ENCODE measurements at regions not wholly inside any gene's neighbourhood (a gene's known extent, or its start where the extent isn't known, plus 50 kb on each side); places are given as distances from the start of the nearest gene placed in this dataset.

DNA sequence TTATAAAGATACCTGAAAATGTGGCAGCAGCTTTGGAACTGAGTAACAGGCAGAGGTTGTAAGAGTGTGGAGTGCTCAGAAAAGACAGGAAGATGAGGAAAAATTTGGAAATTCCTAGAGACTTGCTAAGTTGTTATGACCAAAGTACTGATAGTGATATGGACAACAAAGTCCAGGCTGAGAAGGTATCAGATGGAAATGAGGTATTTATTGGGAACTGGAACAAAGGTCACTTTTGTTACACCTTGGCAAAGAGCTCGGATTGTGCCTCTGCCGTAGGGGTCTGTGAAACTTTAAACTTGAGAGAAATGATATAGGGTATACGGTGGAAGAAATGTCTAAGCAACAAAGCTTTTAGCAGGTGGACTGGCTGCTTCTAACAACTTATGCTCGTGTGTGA is 419.9 kb downstream of the PCDH17 start:
- TF ChIP-seq, protein P1, sequence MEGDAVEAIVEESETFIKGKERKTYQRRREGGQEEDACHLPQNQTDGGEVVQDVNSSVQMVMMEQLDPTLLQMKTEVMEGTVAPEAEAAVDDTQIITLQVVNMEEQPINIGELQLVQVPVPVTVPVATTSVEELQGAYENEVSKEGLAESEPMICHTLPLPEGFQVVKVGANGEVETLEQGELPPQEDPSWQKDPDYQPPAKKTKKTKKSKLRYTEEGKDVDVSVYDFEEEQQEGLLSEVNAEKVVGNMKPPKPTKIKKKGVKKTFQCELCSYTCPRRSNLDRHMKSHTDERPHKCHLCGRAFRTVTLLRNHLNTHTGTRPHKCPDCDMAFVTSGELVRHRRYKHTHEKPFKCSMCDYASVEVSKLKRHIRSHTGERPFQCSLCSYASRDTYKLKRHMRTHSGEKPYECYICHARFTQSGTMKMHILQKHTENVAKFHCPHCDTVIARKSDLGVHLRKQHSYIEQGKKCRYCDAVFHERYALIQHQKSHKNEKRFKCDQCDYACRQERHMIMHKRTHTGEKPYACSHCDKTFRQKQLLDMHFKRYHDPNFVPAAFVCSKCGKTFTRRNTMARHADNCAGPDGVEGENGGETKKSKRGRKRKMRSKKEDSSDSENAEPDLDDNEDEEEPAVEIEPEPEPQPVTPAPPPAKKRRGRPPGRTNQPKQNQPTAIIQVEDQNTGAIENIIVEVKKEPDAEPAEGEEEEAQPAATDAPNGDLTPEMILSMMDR (IDR thresholded peaks at IDR 0.05) = no peak
- Histone ChIP-seq H3K36me3 (ENCODE audit: control insufficient read depth, insufficient read depth, low read length) (no peaks in the 10 kb centered on the region), H3K4me1 (ENCODE audit: control insufficient read depth, insufficient read depth, low read length) (no peaks in the 10 kb centered on the region), H3K27ac (ENCODE audit: low read length) (no peak overlapping the region), H3K27me3 (ENCODE audit: control insufficient read depth, insufficient read depth, low read length) (no peaks in the 10 kb centered on the region), H3K4me3 (ENCODE audit: low read length) (no peak overlapping the region), H3K9me3 (ENCODE audit: control insufficient read depth, insufficient read depth, low read length) (no peaks in the 10 kb centered on the region)
- H3K4me3 Mint-ChIP-seq = no peak overlapping the region
- H3K27ac Mint-ChIP-seq = no peak overlapping the region
- DNase-seq (no peak), ATAC-seq (no peak)
- H3K27me3 Mint-ChIP-seq (ENCODE audit: low read depth in 2 of 2) = no peaks in the 10 kb centered on the region
- WGBS (ENCODE audit: insufficient coverage) = 75% methylated on average over 4 of the region's 4 CpGs
- H3K4me1 Mint-ChIP-seq = no peaks in the 10 kb centered on the region
- intact Hi-C loops (cut with micrococcal nuclease) = no loop called here
- no peaks in the 10 kb centered on the region for H3K36me3 Mint-ChIP-seq
- peaks cover 13 to 21% of the 10 kb centered on the region in 2 donors for H3K9me3 Mint-ChIP-seq

DNA sequence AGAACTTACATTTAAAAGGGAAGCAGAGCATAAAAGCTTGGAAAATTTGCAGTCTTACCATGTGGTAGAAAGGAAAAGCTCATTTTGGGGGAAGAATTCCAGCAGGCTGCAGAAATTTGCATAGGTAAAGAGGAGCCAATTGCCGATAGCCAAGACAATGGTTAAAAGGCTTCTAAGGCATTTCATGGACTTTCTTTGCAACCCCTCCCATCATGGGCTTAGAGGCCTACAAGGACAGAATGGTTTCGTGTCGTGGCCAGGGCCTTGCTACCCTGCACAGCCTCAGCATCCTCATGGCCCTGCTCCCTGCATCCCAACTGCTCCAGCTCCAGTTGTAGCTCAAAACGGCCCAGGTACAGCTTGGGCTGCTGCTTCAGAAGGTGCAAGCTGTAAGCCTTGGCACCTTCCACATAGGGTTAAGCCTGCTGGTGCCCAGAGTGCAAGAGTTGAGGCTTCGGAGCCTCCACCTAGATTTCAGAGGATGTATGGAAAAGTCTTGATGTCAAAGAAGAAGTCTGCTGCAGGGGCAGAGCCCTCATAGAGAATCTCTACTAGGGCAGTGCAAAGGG is 420.3 kb downstream of the PCDH17 start:
- WGBS (ENCODE audit: insufficient coverage) = 68% methylated on average over 5 of the region's 5 CpGs
- H3K36me3 ChIP-seq (ENCODE audit: control insufficient read depth, insufficient read depth, low read length) = no peaks in the 10 kb centered on the region
- H3K4me3 ChIP-seq (ENCODE audit: low read length) = no peak overlapping the region
- no peak overlapping the region for H3K27ac ChIP-seq (ENCODE audit: low read length)
- no peak overlapping the region for H3K4me3 Mint-ChIP-seq
- no peaks in the 10 kb centered on the region for H3K27me3 Mint-ChIP-seq (ENCODE audit: low read depth in 2 of 2)
- TF ChIP-seq, protein P1 (IDR thresholded peaks at IDR 0.05) = no peak
- no peak for ATAC-seq
- peaks cover 13 to 21% of the 10 kb centered on the region in 2 donors for H3K9me3 Mint-ChIP-seq
- intact Hi-C loops (cut with micrococcal nuclease) = no loop called here
- no peaks in the 10 kb centered on the region for H3K9me3 ChIP-seq (ENCODE audit: control insufficient read depth, insufficient read depth, low read length)
- no peak overlapping the region for H3K27ac Mint-ChIP-seq
- no peak for DNase-seq
- H3K27me3 ChIP-seq (ENCODE audit: control insufficient read depth, insufficient read depth, low read length) = no peaks in the 10 kb centered on the region
- no peaks in the 10 kb centered on the region for H3K4me1 Mint-ChIP-seq
- no peaks in the 10 kb centered on the region for H3K36me3 Mint-ChIP-seq
- H3K4me1 ChIP-seq (ENCODE audit: control insufficient read depth, insufficient read depth, low read length) = no peaks in the 10 kb centered on the region

DNA sequence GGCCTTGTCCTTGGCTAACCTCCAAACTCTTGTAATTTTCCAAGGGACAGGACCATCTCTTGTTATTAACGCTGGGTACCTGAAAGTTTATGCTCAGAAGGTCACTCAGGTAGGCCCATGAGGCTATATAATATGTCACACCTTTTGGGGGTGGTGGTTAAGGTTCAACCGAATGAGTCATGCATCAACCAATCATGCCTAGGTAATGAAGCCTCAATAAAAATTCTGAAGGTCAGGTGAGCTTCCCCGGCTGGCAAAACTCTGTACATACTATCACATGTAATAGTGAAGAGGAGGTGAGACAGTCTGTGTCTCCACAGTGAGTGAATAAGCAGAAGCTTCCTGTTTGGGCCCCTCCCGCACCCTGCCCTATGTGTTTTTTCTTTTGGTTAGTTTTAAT is 424.9 kb downstream of the PCDH17 start:
- H3K4me3 Mint-ChIP-seq = no peak overlapping the region
- intact Hi-C loops (cut with micrococcal nuclease) = no loop called here
- no peaks in the 10 kb centered on the region for H3K36me3 Mint-ChIP-seq
- no peak overlapping the region for H3K4me3 ChIP-seq (ENCODE audit: low read length)
- H3K27ac ChIP-seq (ENCODE audit: low read length) = no peak overlapping the region
- ATAC-seq = no peak
- WGBS (ENCODE audit: insufficient coverage) = 92% methylated on average over 2 of the region's 4 CpGs
- no peak overlapping the region for H3K27ac Mint-ChIP-seq
- no peaks in the 10 kb centered on the region for H3K27me3 Mint-ChIP-seq (ENCODE audit: low read depth in 2 of 2)
- TF ChIP-seq, protein P1 (IDR thresholded peaks at IDR 0.05) = no peak
- no peaks in the 10 kb centered on the region for H3K9me3 ChIP-seq (ENCODE audit: control insufficient read depth, insufficient read depth, low read length)
- H3K27me3 ChIP-seq (ENCODE audit: control insufficient read depth, insufficient read depth, low read length) = no peaks in the 10 kb centered on the region
- H3K4me1 Mint-ChIP-seq = no peaks in the 10 kb centered on the region
- no peaks in the 10 kb centered on the region for H3K36me3 ChIP-seq (ENCODE audit: control insufficient read depth, insufficient read depth, low read length)
- DNase-seq = no peak
- peaks cover 8 to 9% of the 10 kb centered on the region in 2 donors for H3K9me3 Mint-ChIP-seq
- no peaks in the 10 kb centered on the region for H3K4me1 ChIP-seq (ENCODE audit: control insufficient read depth, insufficient read depth, low read length)

DNA sequence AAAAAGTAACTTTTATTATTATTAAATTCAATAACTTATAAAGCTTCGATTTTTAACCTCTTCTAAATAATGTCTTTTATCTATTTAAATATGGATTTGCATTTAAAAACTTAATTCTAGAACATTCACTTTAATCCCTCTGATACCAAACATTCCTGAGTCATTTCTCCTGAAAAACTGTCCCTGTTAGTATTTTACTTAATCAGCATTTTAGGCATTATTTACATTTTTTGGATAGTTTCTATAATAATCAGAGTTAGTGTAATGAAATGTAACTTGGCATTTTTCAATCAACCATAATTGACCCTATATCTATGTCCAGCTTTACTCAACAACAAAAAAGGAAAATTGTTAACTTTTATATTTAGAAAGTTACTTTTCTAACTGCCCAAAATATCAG is 428.1 kb downstream of the PCDH17 start:
- ATAC-seq (no peak), DNase-seq (no peak)
- Histone ChIP-seq H3K9me3 (ENCODE audit: control insufficient read depth, insufficient read depth, low read length) (no peaks in the 10 kb centered on the region), H3K36me3 (ENCODE audit: control insufficient read depth, insufficient read depth, low read length) (no peaks in the 10 kb centered on the region), H3K27me3 (ENCODE audit: control insufficient read depth, insufficient read depth, low read length) (no peaks in the 10 kb centered on the region), H3K27ac (ENCODE audit: low read length) (no peak overlapping the region), H3K4me1 (ENCODE audit: control insufficient read depth, insufficient read depth, low read length) (no peaks in the 10 kb centered on the region), H3K4me3 (ENCODE audit: low read length) (no peak overlapping the region)
- Mint-ChIP-seq H3K4me1 (no peaks in the 10 kb centered on the region), H3K9me3 (peaks cover 3 to 7% of the 10 kb centered on the region in 2 donors), H3K36me3 (no peaks in the 10 kb centered on the region), H3K4me3 (no peak overlapping the region), H3K27ac (no peak overlapping the region), H3K27me3 (ENCODE audit: low read depth in 2 of 2) (no peaks in the 10 kb centered on the region)
- intact Hi-C loops (cut with micrococcal nuclease) = no loop called here
- TF ChIP-seq, protein P1 (IDR thresholded peaks at IDR 0.05) = no peak
- no CpG with 5 or more reads among the region's 1 CpG for WGBS (ENCODE audit: insufficient coverage)
